GM19035 (cell line): ENCODE measurements at regions not wholly inside any gene's neighbourhood (a gene's known extent, or its start where the extent isn't known, plus 50 kb on each side); places are given as distances from the start of the nearest gene placed in this dataset.
"Not testable (repeated sequence)": the region's sequence is repeated elsewhere in the genome, so short reads cannot be mapped to it uniquely, and the experiment has no call there.

Experiments
- ATAC-seq: cut with Tn5 transposase; IDR thresholded peaks from one replicate; pipeline ENCODE4 v1.9.1; 2021; ENCODE audit not compliant: unreplicated experiment

DNA sequence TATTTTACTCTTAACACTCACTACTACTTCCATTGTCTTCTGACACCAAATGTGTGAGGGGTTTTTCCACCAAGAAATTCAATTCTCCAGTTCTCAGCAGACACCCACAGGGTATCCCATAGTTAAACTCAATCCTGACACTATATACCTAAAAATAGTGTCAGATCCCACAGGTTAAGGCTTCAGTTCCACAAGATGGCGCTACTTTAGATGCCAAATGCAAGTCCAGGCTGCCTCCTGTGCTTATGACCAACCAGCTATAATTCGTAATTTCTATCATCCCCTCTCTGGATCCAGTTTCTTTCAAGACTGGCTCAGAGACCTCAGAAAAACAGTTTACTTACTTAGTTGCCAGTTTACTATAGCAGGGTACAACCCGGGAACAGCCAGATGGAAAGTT is 1146.2 kb upstream of the SPRY2 start:
- ATAC-seq, result no peak

DNA sequence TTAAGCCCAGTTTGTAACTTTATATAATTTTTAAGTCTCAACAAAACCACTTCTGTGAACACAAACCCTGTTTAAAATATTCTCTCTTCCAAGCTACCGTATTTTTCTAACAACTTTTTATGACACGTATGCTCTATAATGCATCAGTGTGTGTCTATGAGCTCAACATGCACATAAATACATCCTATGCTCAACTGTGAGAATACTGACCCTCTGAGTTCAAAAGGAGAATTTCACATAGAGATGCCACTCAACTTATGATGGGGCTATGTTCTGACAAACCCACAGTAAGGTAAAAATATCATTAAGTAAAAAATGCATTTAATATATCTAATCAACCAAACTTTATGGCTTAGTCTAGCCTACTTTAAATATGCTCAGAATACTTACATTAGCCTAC is 1139.7 kb upstream of the SPRY2 start:
- no peak for ATAC-seq

DNA sequence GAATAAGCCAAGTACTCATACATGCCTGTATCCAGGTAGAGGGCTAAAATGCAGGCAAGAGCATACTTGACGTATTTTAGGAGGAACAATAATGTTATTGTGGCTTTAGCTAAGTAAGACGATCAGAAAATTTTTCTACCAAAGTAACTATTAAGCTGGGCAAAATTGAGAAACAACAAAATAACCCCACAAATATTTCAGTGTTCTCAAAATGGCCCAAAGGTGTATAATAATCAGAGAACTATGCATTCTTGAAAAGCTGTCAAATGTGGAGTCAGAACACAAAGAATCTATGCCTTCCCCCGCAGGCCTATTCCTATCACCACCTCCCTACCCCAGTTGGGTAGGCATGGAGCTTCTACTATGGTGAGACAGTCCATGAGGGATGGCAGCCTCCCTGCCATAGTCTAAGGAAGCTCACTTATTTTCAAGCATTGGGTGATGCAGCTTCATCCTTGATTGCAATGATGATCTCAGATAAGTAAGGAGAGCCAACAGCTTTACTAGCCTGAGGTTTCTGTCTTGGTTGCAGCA is 1132.5 kb upstream of the SPRY2 start:
- ATAC-seq, result no peak

DNA sequence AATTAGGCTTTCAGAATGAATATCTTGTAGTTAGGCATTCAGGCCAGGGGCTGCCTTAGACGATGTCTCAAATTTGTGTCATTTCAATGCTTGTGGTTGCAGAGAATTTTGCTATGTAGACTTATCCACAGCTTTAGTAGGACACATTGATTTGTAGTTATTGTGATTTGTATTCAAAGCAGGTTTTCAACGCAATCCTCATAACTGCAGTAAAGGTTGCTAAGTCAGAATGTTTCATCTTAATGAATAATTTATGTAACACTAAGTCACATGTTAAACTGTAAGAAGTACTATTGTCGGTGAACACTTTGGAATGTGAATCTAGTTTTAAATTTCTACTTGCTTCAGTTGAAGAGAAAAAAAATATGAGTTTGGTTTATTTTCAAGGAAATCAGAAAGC is 1117.2 kb upstream of the SPRY2 start:
- ATAC-seq, result no peak

DNA sequence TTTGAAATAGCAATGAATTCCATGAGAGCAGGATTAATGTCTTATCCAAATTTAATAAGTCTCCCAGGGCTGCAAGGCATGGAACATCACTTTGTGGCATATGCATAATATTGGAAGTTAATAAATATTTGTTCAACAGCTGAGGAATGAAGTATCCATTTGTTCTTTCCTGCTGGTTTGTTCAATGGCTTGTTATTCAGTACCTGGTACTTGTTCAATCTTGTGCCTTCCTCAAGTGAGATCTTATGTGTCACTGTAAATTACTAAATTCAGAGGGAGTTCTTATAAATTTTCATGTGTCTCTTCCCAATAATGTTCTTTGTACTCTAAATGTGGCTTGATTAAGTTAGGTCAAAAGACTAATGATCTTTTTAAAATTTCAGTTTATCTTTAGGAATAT is 1105.5 kb upstream of the SPRY2 start:
- ATAC-seq, result no peak

DNA sequence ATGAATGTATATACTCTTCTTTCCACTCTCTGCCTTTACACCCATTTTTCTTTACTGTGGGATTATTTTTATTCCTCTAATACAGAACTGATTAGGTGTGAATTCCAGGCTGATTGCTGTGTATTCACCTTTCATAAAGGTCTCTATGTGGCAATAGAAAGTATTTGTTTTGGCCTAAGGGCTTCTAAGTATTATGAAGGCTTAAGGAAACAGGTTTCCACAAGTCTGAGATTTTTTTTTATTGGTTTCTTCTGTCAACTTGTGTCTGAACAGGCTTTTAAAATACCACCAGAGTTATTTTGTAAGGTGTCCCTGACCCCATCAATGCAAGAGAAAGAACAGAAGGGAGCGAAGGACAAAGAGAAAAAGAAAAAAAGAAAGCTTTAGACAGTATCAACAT is 1102.0 kb upstream of the SPRY2 start:
- no peak for ATAC-seq

DNA sequence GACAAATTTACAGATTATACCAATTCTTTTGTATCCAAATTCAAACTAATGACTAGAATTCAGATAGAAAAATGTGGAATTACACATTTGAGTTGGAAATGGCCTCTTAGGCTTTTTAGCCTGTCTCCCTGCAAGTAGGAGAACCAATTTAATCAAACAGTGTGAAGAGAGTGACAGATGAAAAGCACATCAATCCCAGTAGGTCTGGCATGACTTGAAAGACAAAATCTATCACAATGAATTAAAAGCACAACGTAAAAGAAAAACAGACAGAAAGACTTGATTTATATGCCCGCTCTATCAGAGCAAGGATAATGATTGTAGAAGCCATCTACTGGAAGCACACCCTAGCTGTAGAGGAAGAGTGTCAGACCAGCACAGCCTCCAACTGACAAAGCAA is 1084.4 kb upstream of the SPRY2 start:
- no peak for ATAC-seq

DNA sequence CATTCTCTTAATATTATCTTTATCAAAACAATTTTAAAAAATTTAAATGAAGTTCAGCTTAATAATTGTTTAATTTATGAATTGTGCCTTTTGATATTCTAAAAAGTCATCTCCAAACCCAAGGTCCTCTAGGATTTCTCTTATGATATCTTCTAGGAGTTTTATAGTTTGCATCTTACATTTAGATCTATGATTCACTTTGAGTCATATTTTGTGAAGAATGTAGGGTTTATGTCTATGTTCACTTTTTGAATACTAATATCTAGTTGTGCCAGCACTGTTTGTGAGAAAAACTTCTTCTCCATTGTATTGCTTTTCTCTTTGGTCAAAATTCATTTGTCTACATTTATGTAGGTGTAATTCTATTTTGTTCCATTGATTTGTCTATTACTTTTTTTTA is 1068.4 kb upstream of the SPRY2 start:
- no peak for ATAC-seq

DNA sequence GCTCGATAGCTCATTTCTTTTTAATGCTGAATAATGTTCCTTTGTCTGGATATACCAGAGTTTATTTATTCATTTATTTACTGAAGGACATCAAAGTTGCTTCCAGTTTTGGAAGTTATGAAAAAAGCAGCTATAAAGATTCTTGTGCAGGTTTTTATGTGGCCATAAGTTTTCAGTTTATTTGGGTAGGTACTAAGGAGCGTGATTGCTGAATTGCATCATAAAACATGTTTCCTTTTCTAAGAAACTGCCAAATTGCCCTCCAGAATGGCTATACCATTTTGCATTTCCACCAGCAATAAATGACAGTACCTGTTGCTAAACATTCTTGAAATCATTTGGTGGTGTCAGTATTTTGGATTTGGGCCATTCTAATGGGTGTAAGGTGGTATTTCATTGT is 1067.7 kb upstream of the SPRY2 start:
- ATAC-seq, result no peak

DNA sequence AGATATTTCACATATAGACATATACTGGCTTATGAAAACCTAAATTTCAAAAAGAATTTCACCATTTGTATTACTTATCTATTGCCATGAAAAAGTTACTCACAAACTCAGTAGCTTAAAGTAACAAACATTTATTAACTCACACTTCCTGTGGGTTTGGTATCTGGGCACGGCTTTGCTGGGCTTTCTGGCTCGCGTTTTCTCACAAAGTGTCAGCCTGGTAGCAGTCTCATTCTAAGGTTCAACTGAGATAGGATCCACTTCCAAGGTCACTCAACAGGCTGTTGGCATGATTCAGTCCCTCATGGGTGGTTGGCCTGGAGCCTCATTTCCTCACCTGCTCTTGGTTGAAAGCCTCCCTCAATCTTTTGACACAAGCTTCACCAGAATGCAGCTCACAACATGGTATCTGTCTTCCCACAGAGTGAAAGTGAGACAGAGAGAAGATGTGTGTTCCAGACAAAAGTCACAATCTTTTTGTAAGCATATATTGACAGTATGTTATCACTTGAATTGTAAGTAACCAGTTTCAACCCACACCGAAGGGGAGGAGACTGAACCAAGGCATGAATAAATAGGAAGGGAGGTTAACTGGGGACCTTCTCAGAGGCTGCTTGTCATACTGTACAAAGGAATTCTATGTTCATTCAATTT is 1065.8 kb upstream of the SPRY2 start:
- ATAC-seq, result no peak

DNA sequence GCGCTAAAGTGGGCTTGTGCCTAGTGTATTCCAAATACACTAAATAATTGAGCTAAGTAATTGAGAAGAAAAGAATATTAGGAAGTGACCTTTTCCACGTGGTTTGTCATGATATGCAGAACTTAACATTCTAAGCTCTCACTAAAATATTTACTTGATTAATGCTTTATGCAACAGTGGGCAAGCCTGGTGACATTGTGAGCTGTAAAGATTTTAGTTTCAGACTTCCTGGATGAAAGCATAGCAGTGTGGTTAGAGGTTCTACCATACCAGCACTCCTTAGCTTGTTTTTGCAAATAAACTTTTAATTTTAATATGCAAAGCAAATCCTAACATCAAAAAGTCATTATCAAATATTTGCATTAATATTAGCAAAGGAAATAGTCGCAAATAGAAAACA is 1065.1 kb upstream of the SPRY2 start:
- no peak for ATAC-seq

DNA sequence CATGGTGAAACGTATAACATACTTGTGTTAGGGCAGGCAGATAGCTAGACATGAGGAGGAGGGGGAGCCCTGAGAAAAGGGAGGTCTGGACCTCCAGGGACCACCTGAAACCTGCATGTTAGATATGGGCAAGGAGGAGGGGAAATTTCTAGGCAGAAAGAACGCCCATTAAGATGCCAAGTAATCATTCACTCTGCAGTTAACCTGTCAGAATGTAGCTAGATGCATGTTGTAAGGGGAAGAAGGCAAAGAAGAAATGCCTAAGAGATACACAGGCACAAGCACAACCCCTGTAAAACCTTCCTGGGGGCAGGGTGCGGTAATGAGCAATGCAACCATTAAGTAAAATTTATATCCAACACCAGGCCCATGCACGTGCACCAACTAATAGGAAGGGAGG is 1055.3 kb upstream of the SPRY2 start:
- ATAC-seq, result no peak

DNA sequence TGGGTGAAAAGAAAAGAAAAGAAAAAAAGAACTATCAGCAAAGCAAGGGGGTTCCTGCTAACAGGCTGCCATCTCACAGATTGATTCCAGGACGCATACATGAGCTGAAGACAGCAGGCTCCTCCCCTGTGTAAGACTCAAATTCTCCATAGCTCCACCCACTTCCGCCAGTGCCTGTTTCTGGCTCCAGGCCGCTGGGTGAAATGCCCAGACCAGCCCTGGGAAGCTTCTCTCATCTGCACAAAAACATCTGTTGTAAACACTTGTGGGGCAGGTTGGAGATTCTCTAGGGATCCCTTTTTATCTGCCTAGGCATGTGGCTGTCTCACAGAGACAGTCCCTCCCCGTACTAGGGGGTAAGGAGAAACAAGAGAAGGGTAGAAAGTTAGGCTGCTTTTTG is 1054.4 kb upstream of the SPRY2 start:
- no peak for ATAC-seq

DNA sequence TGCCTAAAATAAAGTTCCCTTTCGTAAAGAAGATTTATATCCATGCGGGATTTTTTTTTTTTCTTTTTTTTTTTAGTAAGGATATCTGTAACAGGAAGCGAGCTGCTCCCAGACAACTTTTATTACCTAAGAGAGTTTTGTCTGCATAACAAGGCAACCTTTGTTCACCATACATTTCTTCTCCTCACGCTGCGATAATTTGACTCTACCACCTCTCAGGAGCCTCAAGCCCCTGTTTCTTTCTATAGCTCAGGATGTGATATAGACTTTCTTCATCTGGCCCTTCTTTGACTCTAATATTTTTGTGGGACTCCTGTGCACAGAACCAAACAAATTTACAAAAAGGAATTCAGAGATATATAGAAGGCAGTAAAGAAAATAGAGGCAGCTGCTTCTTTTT is 1053.7 kb upstream of the SPRY2 start:
- ATAC-seq, result no peak

DNA sequence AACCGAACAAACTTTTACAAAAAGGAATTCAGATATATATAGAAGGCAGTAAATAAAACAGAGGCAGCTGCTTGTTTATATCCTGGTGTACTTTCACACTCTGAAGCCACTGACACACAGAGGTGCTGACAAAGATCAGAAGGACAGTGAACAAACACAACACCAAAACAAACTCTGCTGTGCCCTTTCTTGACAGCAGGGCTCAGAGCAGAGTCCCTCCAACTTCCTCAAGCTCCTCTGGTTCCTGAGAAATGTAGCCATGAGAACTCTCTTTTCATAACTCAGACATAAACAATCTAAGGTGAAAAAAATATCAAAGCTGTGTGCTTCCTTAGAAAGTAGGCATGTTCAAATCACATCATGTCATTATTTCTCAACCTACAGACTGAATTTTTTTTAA is 1052.8 kb upstream of the SPRY2 start:
- ATAC-seq, result no peak

DNA sequence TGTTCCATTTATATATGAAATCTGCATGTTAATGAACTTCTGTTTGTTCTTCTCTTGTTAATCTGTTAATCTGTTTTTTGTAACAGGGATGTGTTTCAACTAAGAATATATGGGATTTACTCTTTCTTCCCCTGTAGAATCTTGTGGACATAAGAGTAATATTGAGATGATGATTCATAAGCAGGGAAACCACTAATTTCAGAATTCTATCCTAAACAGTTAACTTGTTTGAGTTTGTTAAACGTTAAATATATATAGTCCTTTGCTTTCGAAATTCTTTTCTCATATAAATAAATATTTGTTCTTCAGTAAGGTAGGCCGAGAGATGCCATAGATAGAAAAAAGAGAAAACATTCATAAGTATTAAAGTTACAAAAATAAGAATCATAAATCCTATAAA is 1052.2 kb upstream of the SPRY2 start:
- no peak for ATAC-seq

DNA sequence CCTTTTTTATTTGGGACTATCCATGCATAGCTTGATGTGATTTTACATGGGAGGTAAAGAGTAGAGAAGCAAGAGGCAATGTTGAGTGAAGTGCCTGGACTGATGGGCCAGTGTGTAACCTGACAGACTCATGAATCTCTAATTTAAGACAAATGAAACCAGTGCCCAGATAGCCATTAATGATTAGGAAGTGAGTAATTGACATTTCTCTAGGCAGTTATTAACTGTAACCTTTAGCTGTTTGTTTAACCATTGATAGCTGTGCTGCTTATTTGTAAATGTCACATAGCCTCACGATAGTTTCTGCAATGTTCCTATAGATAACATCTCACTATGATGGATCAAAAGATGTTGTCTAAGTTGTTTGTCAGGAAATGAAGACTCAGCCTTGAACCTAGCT is 1047.5 kb upstream of the SPRY2 start:
- no peak for ATAC-seq

DNA sequence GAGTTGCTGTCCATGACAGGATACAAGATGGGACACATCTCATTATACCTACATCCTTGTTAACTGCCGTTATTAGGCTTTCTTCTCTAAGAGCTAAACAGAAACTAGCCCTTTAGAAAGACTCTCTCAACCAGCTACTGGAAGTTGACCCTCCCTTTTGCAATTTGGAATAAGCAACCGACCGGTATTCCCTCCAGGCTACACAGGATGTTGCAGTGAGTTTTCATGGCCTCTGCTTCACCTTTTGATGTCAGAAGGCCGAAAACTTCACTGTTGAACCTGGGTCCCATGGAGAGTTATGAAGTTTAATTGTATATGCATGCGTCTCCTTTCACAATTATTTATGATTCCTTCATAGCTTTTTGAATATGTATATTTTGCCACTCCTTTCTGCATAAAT is 1042.5 kb upstream of the SPRY2 start:
- ATAC-seq, result no peak

DNA sequence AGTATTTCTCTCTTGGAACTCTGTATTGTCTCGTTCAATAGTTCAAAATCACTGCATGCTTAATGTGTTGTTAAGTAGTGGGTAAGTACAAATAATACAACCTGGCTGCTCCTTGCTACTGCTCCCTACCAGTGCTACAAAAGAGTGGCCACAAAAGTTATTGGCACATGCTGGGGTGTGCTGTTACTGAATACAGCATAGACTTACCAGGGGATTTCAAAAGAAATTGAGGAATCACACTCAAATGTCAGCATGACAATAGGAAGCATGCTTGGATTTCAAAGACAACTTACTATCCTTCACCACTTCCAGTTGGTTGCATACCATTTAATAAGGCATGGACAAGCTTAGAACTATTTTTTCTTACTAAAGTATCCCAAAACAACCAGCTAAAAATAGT is 1041.3 kb upstream of the SPRY2 start:
- ATAC-seq, result no peak

DNA sequence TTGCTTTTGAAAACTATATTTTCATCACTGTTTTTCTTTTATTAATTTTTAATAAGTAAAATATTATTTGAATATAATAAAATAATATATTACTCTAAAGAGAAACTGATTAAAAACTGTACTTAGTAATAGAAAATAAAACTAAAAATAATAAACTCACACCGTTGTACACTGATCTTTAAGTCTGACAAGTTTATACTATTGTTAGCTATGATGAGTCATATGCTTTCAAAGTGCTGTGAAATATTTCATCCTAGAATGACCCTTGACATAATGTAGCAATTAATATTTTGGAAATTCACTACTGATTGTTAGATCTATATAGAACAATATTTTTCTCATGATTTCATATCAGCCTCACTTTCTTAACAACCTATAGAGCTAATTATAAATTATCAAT is 1040.6 kb upstream of the SPRY2 start:
- no peak for ATAC-seq

DNA sequence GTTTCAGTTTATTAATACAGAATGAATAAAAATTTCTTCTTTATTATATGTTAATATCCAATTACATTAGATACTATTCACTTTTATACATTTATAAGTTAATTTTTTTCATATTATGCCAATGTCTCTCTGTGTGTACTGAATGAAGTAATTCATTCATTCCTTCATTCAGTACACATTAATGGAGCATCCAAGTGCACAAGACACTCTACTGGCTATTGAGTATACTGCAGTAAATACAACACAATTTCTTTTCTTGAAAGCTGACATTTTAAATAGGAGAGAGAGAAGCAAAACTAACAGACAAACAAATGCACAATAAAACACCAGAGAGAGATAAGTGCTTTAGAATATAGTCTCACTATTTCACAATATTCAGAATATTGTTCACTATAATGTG is 1038.3 kb upstream of the SPRY2 start:
- ATAC-seq, result no peak

DNA sequence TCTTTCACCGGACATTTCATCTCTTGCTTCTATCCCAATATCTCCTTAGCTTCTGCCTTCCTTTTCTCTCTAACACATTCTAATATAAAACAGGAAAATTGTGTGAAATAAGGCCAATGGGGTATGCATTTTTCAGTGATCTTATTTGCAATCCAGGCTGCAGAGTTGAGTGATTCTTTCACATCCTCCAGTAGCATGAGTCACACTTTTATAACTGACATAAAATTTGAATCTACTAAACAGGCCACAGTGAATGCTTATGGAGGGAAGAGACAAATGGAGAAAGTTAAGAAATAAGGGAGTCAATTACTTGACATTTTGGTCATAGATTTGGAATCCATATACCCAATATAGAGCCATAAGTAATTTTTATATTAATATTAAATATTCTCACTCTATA is 1037.0 kb upstream of the SPRY2 start:
- ATAC-seq, result no peak

DNA sequence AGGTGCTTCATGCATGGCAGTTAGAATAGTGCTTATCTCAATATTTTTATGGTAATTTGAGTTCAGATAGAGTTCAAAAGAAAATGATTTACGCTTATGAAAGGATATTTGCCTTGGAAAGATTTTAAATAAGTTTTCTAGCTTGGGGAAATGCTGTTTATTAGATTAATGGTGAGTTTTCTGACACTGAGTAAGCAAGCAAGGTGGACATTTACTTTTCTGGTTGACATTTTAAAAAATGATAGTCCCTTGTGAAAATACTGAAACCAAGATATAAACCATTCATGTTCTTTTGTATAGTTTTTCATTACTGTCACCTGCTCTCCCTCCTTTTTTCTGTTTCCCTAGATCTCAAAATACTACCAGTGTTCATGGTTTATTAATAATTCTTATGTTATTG is 1034.8 kb upstream of the SPRY2 start:
- no peak for ATAC-seq

DNA sequence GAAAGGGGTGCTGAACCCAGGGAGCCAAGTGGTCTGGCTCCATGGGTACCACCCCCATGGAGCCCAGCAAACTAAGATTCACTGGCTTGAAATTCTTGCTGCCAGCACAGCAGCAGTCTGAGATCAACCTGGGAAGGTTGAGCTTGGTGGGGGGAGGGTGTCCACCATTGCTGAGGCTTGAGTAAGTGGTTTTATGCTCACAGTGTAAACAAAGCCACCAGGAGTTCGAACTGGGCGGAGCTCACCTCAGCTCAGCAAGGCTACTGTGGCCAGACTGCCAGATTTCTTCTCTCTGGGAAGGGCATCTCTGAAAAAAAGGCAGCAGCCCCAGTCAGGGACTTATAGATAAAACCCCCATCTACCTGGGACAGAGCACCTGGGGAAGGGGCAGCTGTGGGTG is 1021.8 kb upstream of the SPRY2 start:
- not testable (repeated sequence) for ATAC-seq
